H9 (cell line): ENCODE measurements at regions not wholly inside any gene's neighbourhood (a gene's known extent, or its start where the extent isn't known, plus 50 kb on each side); places are given as distances from the start of the nearest gene placed in this dataset.

Experiments used
- DNase-seq: peaks from one replicate; pipeline ENCODE4 v3.0.0-alpha.2; 2017
- H2AFZ ChIP-seq: one replicate; pipeline ENCODE4 v1.6.1; 2013; ENCODE audit warnings: mild to moderate bottlenecking, low read length, control low read depth, moderate library complexity
- H2AK5ac ChIP-seq: 2 replicates; pipeline ENCODE4 v1.6.1; 2013; ENCODE audit warnings: low read length, control low read depth, mixed read lengths; ENCODE audit not compliant: insufficient read length
- H2BK120ac ChIP-seq: one replicate; pipeline ENCODE4 v1.6.1; 2013; ENCODE audit warnings: low read depth, mild to moderate bottlenecking, low read length, control low read depth, inconsistent platforms; ENCODE audit not compliant: poor library complexity, severe bottlenecking
- H2BK12ac ChIP-seq: 2 replicates; pipeline ENCODE4 v1.6.1; 2013; ENCODE audit warnings: low read length, control low read depth, mixed read lengths, low read depth; ENCODE audit not compliant: insufficient read length
- H2BK15ac ChIP-seq: 2 replicates; pipeline ENCODE4 v1.6.1; 2013; ENCODE audit warnings: low read depth, low read length, control low read depth
- H2BK20ac ChIP-seq: one replicate; pipeline ENCODE4 v1.6.1; 2013; ENCODE audit warnings: low read depth, mild to moderate bottlenecking, low read length, control low read depth, inconsistent platforms; ENCODE audit not compliant: poor library complexity, severe bottlenecking
- H2BK5ac ChIP-seq: 2 replicates; pipeline ENCODE4 v1.6.1; 2013; ENCODE audit warnings: low read length, control low read depth, mixed read lengths; ENCODE audit not compliant: insufficient read length
- H3K14ac ChIP-seq: 2 replicates; pipeline ENCODE4 v1.6.1; 2013; ENCODE audit warnings: low read length, control low read depth; ENCODE audit not compliant: insufficient read depth
- H3K18ac ChIP-seq: 2 replicates; pipeline ENCODE4 v1.6.1; 2013; ENCODE audit warnings: low read depth, mild to moderate bottlenecking, mixed read lengths, low read length, control low read depth; ENCODE audit not compliant: insufficient read length
- H3K23ac ChIP-seq: 2 replicates; pipeline ENCODE4 v1.6.1; 2013; ENCODE audit warnings: low read length, control low read depth, mixed read lengths, low read depth; ENCODE audit not compliant: insufficient read length
- H3K23me2 ChIP-seq: 2 replicates; pipeline ENCODE4 v1.6.1; 2013; ENCODE audit warnings: low read depth, mild to moderate bottlenecking, mixed read lengths, low read length, control low read depth; ENCODE audit not compliant: insufficient read length, poor library complexity, severe bottlenecking
- H3K27ac ChIP-seq: 2 replicates; pipeline ENCODE4 v1.5.1; 2013; ENCODE audit warnings: low read length, control low read depth, mixed read lengths, low read depth; ENCODE audit not compliant: insufficient read length
- H3K27me3 ChIP-seq: 2 replicates; pipeline ENCODE4 v1.6.1; 2013; ENCODE audit warnings: low read length, control low read depth, inconsistent platforms; ENCODE audit not compliant: insufficient read depth
- H3K4ac ChIP-seq: 2 replicates; pipeline ENCODE4 v1.6.1; 2013; ENCODE audit warnings: low read depth, mild to moderate bottlenecking, control low read depth, inconsistent platforms, low read length, moderate library complexity
- H3K4me1 ChIP-seq: 2 replicates; pipeline ENCODE4 v1.6.1; 2013; ENCODE audit warnings: low read length, control low read depth, inconsistent platforms; ENCODE audit not compliant: insufficient read depth
- H3K4me2 ChIP-seq: 2 replicates; pipeline ENCODE4 v1.6.1; 2013; ENCODE audit warnings: low read length, control low read depth, mixed read lengths; ENCODE audit not compliant: insufficient read length, insufficient read depth
- H3K56ac ChIP-seq: 2 replicates; pipeline ENCODE4 v1.6.1; 2013; ENCODE audit warnings: low read depth, mild to moderate bottlenecking, mixed read lengths, low read length, control low read depth; ENCODE audit not compliant: insufficient read length
- H3K79me1 ChIP-seq: 2 replicates; pipeline ENCODE4 v1.6.1; 2013; ENCODE audit warnings: low read depth, mild to moderate bottlenecking, moderate library complexity, low read length, control low read depth, inconsistent platforms; ENCODE audit not compliant: insufficient read depth, poor library complexity, severe bottlenecking
- H3K79me2 ChIP-seq: 2 replicates; pipeline ENCODE4 v1.6.1; 2013; ENCODE audit warnings: low read length, control low read depth, inconsistent platforms; ENCODE audit not compliant: insufficient read depth
- H3K9ac ChIP-seq: 2 replicates; pipeline ENCODE4 v1.6.1; 2013; ENCODE audit warnings: low read length, control low read depth, mixed read lengths; ENCODE audit not compliant: insufficient read length; ENCODE audit errors: extremely low read depth
- H3K9me3 ChIP-seq: one replicate; pipeline ENCODE4 v1.6.1; 2013; ENCODE audit warnings: low read depth, low read length, inconsistent platforms; ENCODE audit not compliant: control insufficient read depth
- H3T11ph ChIP-seq: one replicate; pipeline ENCODE4 v1.6.1; 2013; ENCODE audit warnings: mild to moderate bottlenecking, low read length, control low read depth, inconsistent platforms
- H4K20me1 ChIP-seq: one replicate; pipeline ENCODE4 v1.6.1; 2013; ENCODE audit not compliant: control insufficient read depth, insufficient read length, insufficient read depth
- H4K5ac ChIP-seq: 2 replicates; pipeline ENCODE4 v1.6.1; 2013; ENCODE audit warnings: low read depth, mild to moderate bottlenecking, mixed read lengths, low read length, control low read depth; ENCODE audit not compliant: insufficient read length
- H4K8ac ChIP-seq: replicated peaks from 2 replicates; pipeline ENCODE4 v1.6.1; 2013; ENCODE audit warnings: low read length, control low read depth, mixed read lengths, low read depth; ENCODE audit not compliant: insufficient read length
- H4K91ac ChIP-seq: 2 replicates; pipeline ENCODE4 v1.6.1; 2013; ENCODE audit warnings: low read depth, mild to moderate bottlenecking, moderate library complexity, mixed read lengths, low read length, control low read depth; ENCODE audit not compliant: insufficient read length
- H3K27ac Mint-ChIP-seq, 3 experiments: 2 replicates in 2 of 3; 3 replicates in 1 of 3; pipeline ENCODE4 v1.8.0; 2020 to 2021; ENCODE audit warnings: mixed read lengths in 3 of 3, mild to moderate bottlenecking in 1 of 3, moderate library complexity in 1 of 3
- H3K27me3 Mint-ChIP-seq: 2 replicates; pipeline ENCODE4 v1.8.0; 2021; ENCODE audit warnings: low read depth, mild to moderate bottlenecking, moderate library complexity, mixed read lengths
- H3K36me3 Mint-ChIP-seq, 3 experiments: 2 replicates in 2 of 3; 3 replicates in 1 of 3; pipeline ENCODE4 v1.8.0; 2020 to 2021; ENCODE audit warnings: low read depth in 3 of 3, mixed read lengths in 3 of 3; ENCODE audit not compliant: insufficient read depth in 1 of 3
- H3K4me1 Mint-ChIP-seq, 2 experiments: 2 replicates each; pipeline ENCODE4 v1.8.0; 2020; ENCODE audit warnings: mixed read lengths in 2 of 2
- H3K4me3 Mint-ChIP-seq, 2 experiments: 2 replicates in 1 of 2; 3 replicates in 1 of 2; pipeline ENCODE4 v1.8.0; 2020 to 2021; ENCODE audit warnings: mild to moderate bottlenecking in 2 of 2, mixed read lengths in 2 of 2, moderate library complexity in 1 of 2
- H3K9me3 Mint-ChIP-seq, 2 experiments: 2 replicates in 1 of 2; 3 replicates in 1 of 2; pipeline ENCODE4 v1.8.0; 2020; ENCODE audit warnings: mild to moderate bottlenecking in 2 of 2, mixed read lengths in 2 of 2, moderate library complexity in 1 of 2
- WGBS: extraction: QIAGEN DNeasy Blood & Tissue Kit; methylation state at CpG from one replicate; pipeline ENCODE4 v1.1.7; 2013; ENCODE audit warnings: missing lambda C conversion rate, low lambda C conversion rate, mixed read lengths; ENCODE audit not compliant: insufficient read length; ENCODE audit errors: extremely low coverage; 5-methylcytosine and 5-hydroxymethylcytosine counted together
- TF ChIP-seq, protein P1 (sequence below): fragments of 200-600 bp; sonication (generic); conservative IDR thresholded peaks from 3 replicates; pipeline ENCODE4 v1.8.0; 2021; ENCODE audit warnings: antibody characterized with exemption, mild to moderate bottlenecking

GRCh38 chr1:212533148-212533517, 75.4 kb upstream of the ATF3 start:
- no peak overlapping the region for H4K8ac ChIP-seq
- no peak overlapping the region for H3K56ac ChIP-seq
- no peaks in the 10 kb centered on the region for H3K4me1 ChIP-seq
- no peak overlapping the region for H2BK12ac ChIP-seq
- Mint-ChIP-seq H3K36me3 (no peaks in the 10 kb centered on the region), H3K27me3 (peaks cover 7% of the 10 kb centered on the region), H3K9me3 (peaks cover 6 to 7% of the 10 kb centered on the region in 2 experiments; a peak in 3 of 5 replicates), H3K27ac (no peak overlapping the region), H3K4me3 (no peak overlapping the region), H3K4me1 (no peaks in the 10 kb centered on the region; a peak in 1 of 4 replicates)
- no peak overlapping the region for H3K14ac ChIP-seq
- H2BK120ac ChIP-seq = no peak overlapping the region
- H3K23ac ChIP-seq = no peak overlapping the region
- H3K9me3 ChIP-seq = no peaks in the 10 kb centered on the region
- no peak overlapping the region for H2BK15ac ChIP-seq
- H3K18ac ChIP-seq = no peak overlapping the region
- H3K4ac ChIP-seq = no peak overlapping the region
- H2AK5ac ChIP-seq = no peak overlapping the region
- no peak overlapping the region for H4K5ac ChIP-seq
- no peaks in the 10 kb centered on the region for H3K27me3 ChIP-seq
- no peaks in the 10 kb centered on the region for H3K79me1 ChIP-seq
- peak overlapping the region; percentile 62 for H2AFZ ChIP-seq
- whole genome bisulfite sequencing = no CpG with 5 or more reads among the region's 3 CpGs
- H3K79me2 ChIP-seq = no peaks in the 10 kb centered on the region
- H4K20me1 ChIP-seq = no peaks in the 10 kb centered on the region
- H3T11ph ChIP-seq = no peak overlapping the region
- H3K4me2 ChIP-seq = no peak overlapping the region
- no peak overlapping the region for H2BK5ac ChIP-seq
- H3K27ac ChIP-seq = no peak overlapping the region
- no peak for DNase-seq
- TF ChIP-seq, protein P1, sequence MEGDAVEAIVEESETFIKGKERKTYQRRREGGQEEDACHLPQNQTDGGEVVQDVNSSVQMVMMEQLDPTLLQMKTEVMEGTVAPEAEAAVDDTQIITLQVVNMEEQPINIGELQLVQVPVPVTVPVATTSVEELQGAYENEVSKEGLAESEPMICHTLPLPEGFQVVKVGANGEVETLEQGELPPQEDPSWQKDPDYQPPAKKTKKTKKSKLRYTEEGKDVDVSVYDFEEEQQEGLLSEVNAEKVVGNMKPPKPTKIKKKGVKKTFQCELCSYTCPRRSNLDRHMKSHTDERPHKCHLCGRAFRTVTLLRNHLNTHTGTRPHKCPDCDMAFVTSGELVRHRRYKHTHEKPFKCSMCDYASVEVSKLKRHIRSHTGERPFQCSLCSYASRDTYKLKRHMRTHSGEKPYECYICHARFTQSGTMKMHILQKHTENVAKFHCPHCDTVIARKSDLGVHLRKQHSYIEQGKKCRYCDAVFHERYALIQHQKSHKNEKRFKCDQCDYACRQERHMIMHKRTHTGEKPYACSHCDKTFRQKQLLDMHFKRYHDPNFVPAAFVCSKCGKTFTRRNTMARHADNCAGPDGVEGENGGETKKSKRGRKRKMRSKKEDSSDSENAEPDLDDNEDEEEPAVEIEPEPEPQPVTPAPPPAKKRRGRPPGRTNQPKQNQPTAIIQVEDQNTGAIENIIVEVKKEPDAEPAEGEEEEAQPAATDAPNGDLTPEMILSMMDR = no peak
- no peak overlapping the region for H2BK20ac ChIP-seq
- no peak overlapping the region for H3K9ac ChIP-seq
- no peak overlapping the region for H4K91ac ChIP-seq
- no peaks in the 10 kb centered on the region for H3K23me2 ChIP-seq
